ENCODE measurements at regions not wholly inside any gene's neighbourhood (a gene's known extent, or its start where the extent isn't known, plus 50 kb on each side); places are given as distances from the start of the nearest gene placed in this dataset.

- H3K9me3 Mint-ChIP-seq = no peaks in the 10 kb centered on the region
- H3K36me3 Mint-ChIP-seq (ENCODE audit: insufficient read depth) = no peaks in the 10 kb centered on the region
- peaks cover 21 to 38% of the 10 kb centered on the region in 2 donors for H3K27me3 Mint-ChIP-seq
- no peak for ATAC-seq (replicated peaks)
- no peak overlapping the region for H3K4me3 Mint-ChIP-seq
- H3K27ac Mint-ChIP-seq = no peak overlapping the region
- H3K4me1 Mint-ChIP-seq (ENCODE audit: low read depth in 2 of 2) = no peaks in the 10 kb centered on the region
- DNase-seq = no peak
These were observed 55.6 kb downstream of the MRPL32 start for GRCh38 chr7:42987648-42988214.

- no peak overlapping the region for H3K4me3 Mint-ChIP-seq
- ATAC-seq (replicated peaks) = no peak
These were observed 58.8 kb downstream of the MRPL32 start for GRCh38 chr7:42991024-42991423.

GRCh38 chr7:42991913-42992591 is 59.9 kb downstream of the MRPL32 start:
- Mint-ChIP-seq H3K27me3 (peaks cover 44 to 45% of the 10 kb centered on the region in 2 donors), H3K4me1 (ENCODE audit: low read depth in 2 of 2) (no peaks in the 10 kb centered on the region)

More at GRCh38 chr7:42991024-42991423, 58.8 kb downstream of the MRPL32 start:
- Mint-ChIP-seq H3K36me3 (ENCODE audit: insufficient read depth) (no peaks in the 10 kb centered on the region), H3K27ac (no peak overlapping the region), H3K4me1 (ENCODE audit: low read depth in 2 of 2) (no peaks in the 10 kb centered on the region), H3K9me3 (no peaks in the 10 kb centered on the region), H3K27me3 (peaks cover 45 to 52% of the 10 kb centered on the region in 2 donors)
- DNase-seq = no peak

GRCh38 chr7:42993038-42993437 is 60.9 kb downstream of the MRPL32 start:
- DNase-seq (no peak), ATAC-seq (replicated peaks) (no peak)
- H3K27me3 Mint-ChIP-seq = peaks cover 41 to 45% of the 10 kb centered on the region in 2 donors
- H3K4me3 Mint-ChIP-seq = no peak overlapping the region
- H3K4me1 Mint-ChIP-seq (ENCODE audit: low read depth in 2 of 2) = no peaks in the 10 kb centered on the region
- H3K27ac Mint-ChIP-seq = no peak overlapping the region
- H3K36me3 Mint-ChIP-seq (ENCODE audit: insufficient read depth) = no peaks in the 10 kb centered on the region
- H3K9me3 Mint-ChIP-seq = no peaks in the 10 kb centered on the region

More at GRCh38 chr7:42991913-42992591, 59.9 kb downstream of the MRPL32 start:
- Mint-ChIP-seq H3K9me3 (no peaks in the 10 kb centered on the region), H3K4me3 (no peak overlapping the region), H3K36me3 (ENCODE audit: insufficient read depth) (no peaks in the 10 kb centered on the region), H3K27ac (no peak overlapping the region)
- ATAC-seq (replicated peaks) (no peak), DNase-seq (no peak)

- Mint-ChIP-seq H3K4me3 (no peak overlapping the region), H3K27ac (no peak overlapping the region), H3K36me3 (ENCODE audit: insufficient read depth) (no peaks in the 10 kb centered on the region), H3K9me3 (no peaks in the 10 kb centered on the region), H3K4me1 (ENCODE audit: low read depth in 2 of 2) (no peaks in the 10 kb centered on the region), H3K27me3 (peaks cover 36% of the 10 kb centered on the region in 2 donors)
- no peak for DNase-seq
- no peak for ATAC-seq (replicated peaks)
These were observed 61.9 kb downstream of the MRPL32 start for GRCh38 chr7:42994096-42994495.

GRCh38 chr7:42997611-42998010 is 65.4 kb downstream of the MRPL32 start:
- no peaks in the 10 kb centered on the region for H3K9me3 Mint-ChIP-seq
- H3K27me3 Mint-ChIP-seq = peaks cover 24 to 26% of the 10 kb centered on the region in 2 donors
- H3K4me3 Mint-ChIP-seq = no peak overlapping the region
- ATAC-seq (replicated peaks) (no peak), DNase-seq (no peak)
- no peak overlapping the region for H3K27ac Mint-ChIP-seq
- H3K4me1 Mint-ChIP-seq (ENCODE audit: low read depth in 2 of 2) = no peaks in the 10 kb centered on the region
- no peaks in the 10 kb centered on the region for H3K36me3 Mint-ChIP-seq (ENCODE audit: insufficient read depth)

- Mint-ChIP-seq H3K4me3 (no peak overlapping the region), H3K27ac (no peak overlapping the region), H3K9me3 (no peaks in the 10 kb centered on the region), H3K4me1 (ENCODE audit: low read depth in 2 of 2) (no peaks in the 10 kb centered on the region), H3K36me3 (ENCODE audit: insufficient read depth) (no peaks in the 10 kb centered on the region), H3K27me3 (peaks cover 26 to 28% of the 10 kb centered on the region in 2 donors)
- DNase-seq (no peak), ATAC-seq (replicated peaks) (no peak)
These were observed 71.9 kb downstream of the MRPL32 start for GRCh38 chr7:43004082-43004481.

GRCh38 chr7:43006008-43006407 is 73.8 kb downstream of the MRPL32 start:
- no peak overlapping the region for H3K27ac Mint-ChIP-seq
- ATAC-seq (replicated peaks) = no peak
- no peaks in the 10 kb centered on the region for H3K9me3 Mint-ChIP-seq
- no peaks in the 10 kb centered on the region for H3K4me1 Mint-ChIP-seq (ENCODE audit: low read depth in 2 of 2)
- no peak for DNase-seq
- no peak overlapping the region for H3K4me3 Mint-ChIP-seq
- H3K27me3 Mint-ChIP-seq = peaks cover 25 to 43% of the 10 kb centered on the region in 2 donors
- no peaks in the 10 kb centered on the region for H3K36me3 Mint-ChIP-seq (ENCODE audit: insufficient read depth)

GRCh38 chr7:43010061-43010460 is 77.9 kb downstream of the MRPL32 start:
- H3K4me1 Mint-ChIP-seq (ENCODE audit: low read depth in 2 of 2) = no peaks in the 10 kb centered on the region
- no peak overlapping the region for H3K27ac Mint-ChIP-seq
- peaks cover 45 to 71% of the 10 kb centered on the region in 2 donors for H3K27me3 Mint-ChIP-seq
- ATAC-seq (replicated peaks) = no peak
- no peaks in the 10 kb centered on the region for H3K36me3 Mint-ChIP-seq (ENCODE audit: insufficient read depth)
- no peak overlapping the region for H3K4me3 Mint-ChIP-seq
- H3K9me3 Mint-ChIP-seq = no peaks in the 10 kb centered on the region
- DNase-seq = no peak

GRCh38 chr7:43011879-43012278 is 79.7 kb downstream of the MRPL32 start:
- Mint-ChIP-seq H3K36me3 (ENCODE audit: insufficient read depth) (no peaks in the 10 kb centered on the region), H3K9me3 (no peaks in the 10 kb centered on the region), H3K27me3 (peaks cover 45 to 64% of the 10 kb centered on the region in 2 donors), H3K4me1 (ENCODE audit: low read depth in 2 of 2) (no peaks in the 10 kb centered on the region), H3K4me3 (no peak overlapping the region), H3K27ac (no peak overlapping the region)
- no peak for DNase-seq
- ATAC-seq (replicated peaks) = no peak

- Mint-ChIP-seq H3K27ac (no peak overlapping the region), H3K36me3 (ENCODE audit: insufficient read depth) (no peaks in the 10 kb centered on the region), H3K4me3 (no peak overlapping the region), H3K27me3 (peaks cover 63 to 73% of the 10 kb centered on the region in 2 donors), H3K9me3 (no peaks in the 10 kb centered on the region), H3K4me1 (ENCODE audit: low read depth in 2 of 2) (no peaks in the 10 kb centered on the region)
- ATAC-seq (replicated peaks) = no peak
- no peak for DNase-seq
These were observed 82.2 kb downstream of the MRPL32 start for GRCh38 chr7:43014406-43014805.

GRCh38 chr7:43015301-43015700 is 83.1 kb downstream of the MRPL32 start:
- H3K4me3 Mint-ChIP-seq = no peak overlapping the region
- ATAC-seq (replicated peaks) (no peak), DNase-seq (no peak)
- peaks cover 66 to 68% of the 10 kb centered on the region in 2 donors for H3K27me3 Mint-ChIP-seq
- no peaks in the 10 kb centered on the region for H3K9me3 Mint-ChIP-seq
- no peaks in the 10 kb centered on the region for H3K36me3 Mint-ChIP-seq (ENCODE audit: insufficient read depth)
- no peak overlapping the region for H3K27ac Mint-ChIP-seq
- no peaks in the 10 kb centered on the region for H3K4me1 Mint-ChIP-seq (ENCODE audit: low read depth in 2 of 2)

- Mint-ChIP-seq H3K4me3 (no peak overlapping the region), H3K4me1 (ENCODE audit: low read depth in 2 of 2) (no peaks in the 10 kb centered on the region)
These were observed 86.3 kb downstream of the MRPL32 start for GRCh38 chr7:43018446-43018845.

GRCh38 chr7:43021431-43021830 is 89.3 kb downstream of the MRPL32 start:
- Mint-ChIP-seq H3K4me3 (no peak overlapping the region), H3K27ac (no peak overlapping the region), H3K27me3 (peaks cover 36 to 57% of the 10 kb centered on the region in 2 donors), H3K36me3 (ENCODE audit: insufficient read depth) (no peaks in the 10 kb centered on the region), H3K9me3 (no peaks in the 10 kb centered on the region), H3K4me1 (ENCODE audit: low read depth in 2 of 2) (no peaks in the 10 kb centered on the region)
- ATAC-seq (replicated peaks) (no peak), DNase-seq (no peak)

More at GRCh38 chr7:43018446-43018845, 86.3 kb downstream of the MRPL32 start:
- Mint-ChIP-seq H3K27ac (no peak overlapping the region), H3K36me3 (ENCODE audit: insufficient read depth) (no peaks in the 10 kb centered on the region), H3K27me3 (peaks cover 48 to 66% of the 10 kb centered on the region in 2 donors), H3K9me3 (no peaks in the 10 kb centered on the region)
- DNase-seq (no peak), ATAC-seq (replicated peaks) (no peak)

All from effector memory CD8-positive, alpha-beta T cell (primary cell).